ENCODE measurements at regions not wholly inside any gene's neighbourhood (a gene's known extent, or its start where the extent isn't known, plus 50 kb on each side); places are given as distances from the start of the nearest gene placed in this dataset.
"Not testable (repeated sequence)": the region's sequence is repeated elsewhere in the genome, so short reads cannot be mapped to it uniquely, and the experiment has no call there.

DNA sequence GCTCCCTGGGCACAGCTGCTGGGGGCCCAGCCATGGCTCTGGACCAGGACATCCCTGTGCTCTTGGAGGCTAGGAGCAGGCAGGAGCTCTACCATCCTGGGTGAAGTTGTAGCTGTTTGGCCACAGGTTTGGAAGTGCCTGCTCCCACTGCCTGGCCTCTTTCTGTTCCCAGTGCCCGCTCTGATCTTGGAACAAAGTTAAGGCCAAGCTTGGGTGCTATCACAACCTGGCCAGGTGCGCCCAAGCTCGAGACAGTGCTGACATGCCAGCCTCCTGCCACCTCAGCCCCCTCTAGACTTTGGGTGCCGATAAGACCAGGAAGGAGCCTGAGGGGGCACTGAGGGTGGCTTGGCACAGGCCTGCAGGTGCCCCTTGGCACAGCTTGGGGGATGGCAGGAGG is 686.1 kb upstream of the AADAT start:
- no peak for DNase-seq

- no peak for DNase-seq
These were observed 684.0 kb upstream of the AADAT start for GRCh38 chr4:170773709-170774273.

- no peak for DNase-seq
These were observed 682.7 kb upstream of the AADAT start for GRCh38 chr4:170772429-170772828.

DNA sequence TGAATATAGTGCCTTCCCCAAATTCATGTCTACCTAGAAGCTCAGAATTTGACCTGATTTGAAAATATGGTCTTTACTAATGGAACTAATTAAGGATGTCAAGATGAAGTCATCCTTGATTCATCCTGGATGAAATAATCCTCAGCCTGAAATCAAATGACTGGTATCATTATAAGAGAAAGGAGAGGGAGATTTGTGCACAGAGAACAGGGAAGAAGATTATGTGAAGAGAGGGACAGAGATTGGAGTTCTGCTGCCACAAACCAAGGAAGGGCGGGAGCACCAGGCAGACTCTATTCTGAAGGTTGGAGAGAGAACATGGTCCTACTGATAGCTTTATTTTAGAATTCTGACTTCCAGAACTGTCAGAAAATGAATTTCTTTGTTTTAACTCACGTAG is 680.9 kb upstream of the AADAT start:
- DNase-seq = no peak

DNA sequence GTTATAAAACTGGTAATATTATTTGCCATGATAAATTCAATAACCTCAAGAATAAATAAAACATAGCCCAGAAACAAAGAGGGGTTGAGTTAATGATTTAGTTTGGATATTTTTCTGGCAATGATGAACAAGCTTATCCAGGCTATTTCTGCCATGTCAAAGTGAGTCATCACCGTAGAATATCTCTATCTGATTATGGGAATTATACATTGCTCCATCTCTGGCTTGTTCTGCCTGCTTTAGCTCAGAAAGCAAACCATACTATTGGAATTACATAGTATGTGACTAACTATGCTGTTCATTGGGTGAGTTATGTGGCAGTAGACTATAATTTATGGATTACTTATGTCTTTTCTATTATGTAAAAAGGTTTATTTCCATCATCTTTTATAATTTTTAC is 680.1 kb upstream of the AADAT start:
- DNase-seq = no peak

DNA sequence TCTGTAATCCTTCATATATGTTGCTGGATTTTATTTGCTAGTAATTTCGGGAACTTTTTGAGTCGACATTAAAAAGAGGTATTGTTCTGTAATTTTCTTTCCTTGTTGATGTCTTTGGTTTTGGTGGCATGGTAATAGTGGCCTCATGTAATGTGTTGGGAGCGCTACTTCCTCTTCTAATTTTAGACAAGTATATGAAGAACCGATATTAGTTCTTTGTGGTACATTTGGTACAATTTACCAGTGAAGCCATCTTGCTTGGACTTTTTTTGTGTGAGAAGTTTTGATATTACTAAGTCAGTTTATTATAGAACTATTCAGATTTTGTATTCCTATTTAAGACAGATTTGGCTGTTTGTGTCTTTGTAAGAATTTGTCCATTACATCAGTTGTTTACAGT is 669.2 kb upstream of the AADAT start:
- no peak for DNase-seq

- DNase-seq = no peak
These were observed 660.8 kb upstream of the AADAT start for GRCh38 chr4:170750519-170750918.

- no peak for DNase-seq
These were observed 659.2 kb upstream of the AADAT start for GRCh38 chr4:170748975-170749374.

GRCh38 chr4:170743633-170744032 is 653.9 kb upstream of the AADAT start:
- DNase-seq = no peak

DNA sequence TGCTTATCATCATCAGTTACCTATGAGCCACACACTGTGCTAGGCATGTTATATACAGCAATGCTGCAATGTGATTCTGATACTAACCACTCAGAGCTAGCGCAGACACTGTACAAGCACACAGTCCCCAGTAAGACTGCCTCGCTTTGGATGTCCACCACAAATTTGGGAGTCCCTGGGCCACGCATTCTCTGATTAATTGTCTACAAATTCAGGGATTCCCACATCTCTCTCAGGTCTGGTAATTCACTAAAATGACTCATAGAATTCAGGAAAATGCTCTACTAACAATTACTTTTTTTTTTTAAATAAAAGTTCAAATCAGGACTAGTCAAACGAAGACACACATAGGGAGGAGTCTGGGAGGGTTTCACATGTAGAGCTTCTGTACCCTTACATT is 652.1 kb upstream of the AADAT start:
- no peak for DNase-seq

DNA sequence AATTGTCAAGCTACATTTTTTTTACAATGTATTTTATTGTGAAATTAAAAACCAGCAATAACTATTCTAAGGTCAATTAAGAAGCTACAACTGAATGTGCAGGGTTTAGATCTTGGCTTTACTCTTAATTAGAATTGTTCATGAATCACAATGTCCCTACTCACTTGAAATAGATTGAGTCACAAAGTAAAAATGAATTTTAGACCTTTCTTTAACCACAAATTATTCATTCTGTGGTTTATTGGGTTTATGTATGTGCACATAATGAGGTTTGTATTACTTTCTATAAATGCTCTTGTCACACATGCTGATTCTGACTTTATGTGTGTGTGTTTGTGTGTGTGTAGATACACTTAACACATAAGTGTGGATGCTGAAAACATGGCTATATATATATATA is 647.0 kb upstream of the AADAT start:
- no peak for DNase-seq

- DNase-seq = no peak
These were observed 640.1 kb upstream of the AADAT start for GRCh38 chr4:170729897-170730296.

GRCh38 chr4:170729236-170729635 is 639.5 kb upstream of the AADAT start:
- no peak for DNase-seq

DNA sequence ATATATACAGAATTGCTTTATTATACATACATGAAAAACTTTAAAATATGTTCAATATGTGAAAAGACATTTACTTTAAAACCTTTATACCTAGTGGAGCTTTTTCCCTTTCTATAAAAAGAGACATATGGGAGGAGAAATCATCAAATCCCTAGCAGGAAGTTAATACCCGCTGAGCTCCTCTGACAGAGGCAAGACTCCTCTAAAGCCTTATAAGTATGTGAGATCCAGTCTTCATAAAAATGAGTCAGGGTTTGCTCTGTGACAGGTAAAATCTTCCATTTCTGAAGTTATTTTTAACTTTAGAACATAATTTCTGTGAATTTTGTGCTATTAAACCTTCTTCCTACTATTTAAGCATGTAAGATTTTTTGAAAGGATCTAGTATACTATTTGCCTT is 634.4 kb upstream of the AADAT start:
- no peak for DNase-seq

DNA sequence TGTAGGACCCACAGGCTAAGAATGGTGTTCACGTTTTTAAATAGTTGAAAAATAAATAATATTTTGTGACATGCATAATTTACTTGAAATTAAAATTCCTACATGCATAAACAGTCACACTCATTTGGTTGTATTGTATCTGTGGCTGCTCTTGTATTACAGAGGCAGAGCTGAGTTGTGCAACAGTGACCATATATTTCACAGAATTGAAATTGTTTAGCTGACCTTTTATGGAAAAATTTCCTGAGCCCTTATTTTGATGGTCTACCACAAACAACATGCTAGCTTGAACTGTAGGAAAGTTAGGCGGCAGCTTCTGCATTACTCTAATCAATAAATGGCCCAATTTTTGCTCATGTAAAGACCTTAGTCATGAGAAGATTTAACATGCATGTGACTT is 633.4 kb upstream of the AADAT start:
- DNase-seq = no peak

- DNase-seq = no peak
These were observed 632.1 kb upstream of the AADAT start for GRCh38 chr4:170721812-170722373.

- no peak for DNase-seq
These were observed 627.1 kb upstream of the AADAT start for GRCh38 chr4:170716868-170717267.

GRCh38 chr4:170705907-170706306 is 616.2 kb upstream of the AADAT start:
- DNase-seq = no peak

GRCh38 chr4:170700064-170700463 is 610.3 kb upstream of the AADAT start:
- DNase-seq = no peak

- no peak for DNase-seq
These were observed 608.6 kb upstream of the AADAT start for GRCh38 chr4:170698334-170698733.

- no peak for DNase-seq
These were observed 608.1 kb upstream of the AADAT start for GRCh38 chr4:170697845-170698244.

DNA sequence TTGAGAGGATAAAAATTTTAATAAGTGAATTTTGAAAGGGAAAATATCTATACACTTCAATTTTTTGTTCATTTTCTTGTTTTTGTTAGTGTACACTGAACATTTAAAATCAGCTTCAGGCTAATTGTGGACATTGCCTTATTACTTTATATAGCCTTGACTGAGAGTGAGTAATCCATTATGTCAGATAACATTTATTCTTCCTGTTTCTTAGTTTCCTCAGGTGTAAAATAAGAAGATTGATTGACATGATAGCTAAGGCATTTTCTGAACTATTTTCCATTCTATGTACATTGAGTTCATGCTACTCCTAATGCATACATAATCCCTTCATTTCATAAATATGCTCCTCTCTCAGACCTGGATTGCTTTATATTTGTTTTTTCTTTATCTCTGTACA is 607.3 kb upstream of the AADAT start:
- DNase-seq = no peak

DNA sequence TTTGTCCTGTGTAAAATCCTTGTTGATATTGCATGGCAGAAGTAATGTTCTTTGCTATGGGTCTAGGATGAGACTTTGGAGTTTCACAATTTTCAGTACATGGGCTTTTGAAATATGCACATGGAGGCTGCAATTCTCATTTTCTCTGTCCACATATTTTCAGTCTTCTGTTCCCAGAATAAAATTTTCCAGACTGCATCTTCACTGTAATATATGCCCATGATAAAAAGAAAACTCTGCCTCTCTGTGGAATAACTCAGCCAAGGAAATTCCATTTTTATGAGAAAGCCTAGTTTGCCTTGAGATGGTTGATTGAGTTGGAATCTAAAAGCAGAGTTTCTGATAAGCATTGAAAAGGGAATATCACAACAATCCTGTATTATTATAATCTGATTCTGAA is 601.4 kb upstream of the AADAT start:
- no peak for DNase-seq

- no peak for DNase-seq
These were observed 598.0 kb upstream of the AADAT start for GRCh38 chr4:170687751-170688150.

DNA sequence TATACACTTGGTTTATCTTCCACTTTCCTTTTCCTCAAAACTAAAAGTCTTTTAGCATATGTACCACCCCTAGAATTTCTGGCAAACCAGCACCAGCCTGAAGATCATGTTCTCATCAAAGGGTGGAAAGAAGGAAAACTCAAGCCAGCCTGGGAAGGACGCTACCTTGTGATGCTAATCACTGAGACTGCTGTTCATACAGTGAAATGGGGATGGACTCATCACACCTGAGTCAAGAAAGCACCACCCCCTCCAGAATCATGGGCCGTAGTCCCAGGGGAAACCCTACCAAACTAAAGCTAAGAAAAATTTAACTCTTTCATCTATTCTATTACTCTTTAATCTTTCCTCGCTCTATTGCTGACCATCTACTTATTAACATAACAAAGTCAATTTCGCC is 595.9 kb upstream of the AADAT start:
- DNase-seq = not testable (repeated sequence)

Data from activated CD4-positive, alpha-beta T cell treated with anti-CD3 and anti-CD28 coated beads, Interleukin-2, Interleukin-6, amounts not matched to agents 100 ng/mL and 50 ng/mL, durations not matched to agents 16 hours and 8 hours (primary cell).